H9 (cell line): ENCODE measurements at regions not wholly inside any gene's neighbourhood (a gene's known extent, or its start where the extent isn't known, plus 50 kb on each side); places are given as distances from the start of the nearest gene placed in this dataset.

Experiments used
- DNase-seq: peaks from one replicate; pipeline ENCODE4 v3.0.0-alpha.2; 2017
- H2AFZ ChIP-seq: one replicate; pipeline ENCODE4 v1.6.1; 2013; ENCODE audit warnings: mild to moderate bottlenecking, low read length, control low read depth, moderate library complexity
- H2AK5ac ChIP-seq: 2 replicates; pipeline ENCODE4 v1.6.1; 2013; ENCODE audit warnings: low read length, control low read depth, mixed read lengths; ENCODE audit not compliant: insufficient read length
- H2BK120ac ChIP-seq: one replicate; pipeline ENCODE4 v1.6.1; 2013; ENCODE audit warnings: low read depth, mild to moderate bottlenecking, low read length, control low read depth, inconsistent platforms; ENCODE audit not compliant: poor library complexity, severe bottlenecking
- H2BK12ac ChIP-seq: 2 replicates; pipeline ENCODE4 v1.6.1; 2013; ENCODE audit warnings: low read length, control low read depth, mixed read lengths, low read depth; ENCODE audit not compliant: insufficient read length
- H2BK15ac ChIP-seq: 2 replicates; pipeline ENCODE4 v1.6.1; 2013; ENCODE audit warnings: low read depth, low read length, control low read depth
- H2BK20ac ChIP-seq: one replicate; pipeline ENCODE4 v1.6.1; 2013; ENCODE audit warnings: low read depth, mild to moderate bottlenecking, low read length, control low read depth, inconsistent platforms; ENCODE audit not compliant: poor library complexity, severe bottlenecking
- H2BK5ac ChIP-seq: 2 replicates; pipeline ENCODE4 v1.6.1; 2013; ENCODE audit warnings: low read length, control low read depth, mixed read lengths; ENCODE audit not compliant: insufficient read length
- H3K14ac ChIP-seq: 2 replicates; pipeline ENCODE4 v1.6.1; 2013; ENCODE audit warnings: low read length, control low read depth; ENCODE audit not compliant: insufficient read depth
- H3K18ac ChIP-seq: 2 replicates; pipeline ENCODE4 v1.6.1; 2013; ENCODE audit warnings: low read depth, mild to moderate bottlenecking, mixed read lengths, low read length, control low read depth; ENCODE audit not compliant: insufficient read length
- H3K23ac ChIP-seq: 2 replicates; pipeline ENCODE4 v1.6.1; 2013; ENCODE audit warnings: low read length, control low read depth, mixed read lengths, low read depth; ENCODE audit not compliant: insufficient read length
- H3K23me2 ChIP-seq: 2 replicates; pipeline ENCODE4 v1.6.1; 2013; ENCODE audit warnings: low read depth, mild to moderate bottlenecking, mixed read lengths, low read length, control low read depth; ENCODE audit not compliant: insufficient read length, poor library complexity, severe bottlenecking
- H3K27ac ChIP-seq: 2 replicates; pipeline ENCODE4 v1.5.1; 2013; ENCODE audit warnings: low read length, control low read depth, mixed read lengths, low read depth; ENCODE audit not compliant: insufficient read length
- H3K27me3 ChIP-seq: 2 replicates; pipeline ENCODE4 v1.6.1; 2013; ENCODE audit warnings: low read length, control low read depth, inconsistent platforms; ENCODE audit not compliant: insufficient read depth
- H3K4ac ChIP-seq: 2 replicates; pipeline ENCODE4 v1.6.1; 2013; ENCODE audit warnings: low read depth, mild to moderate bottlenecking, control low read depth, inconsistent platforms, low read length, moderate library complexity
- H3K4me1 ChIP-seq: 2 replicates; pipeline ENCODE4 v1.6.1; 2013; ENCODE audit warnings: low read length, control low read depth, inconsistent platforms; ENCODE audit not compliant: insufficient read depth
- H3K4me2 ChIP-seq: 2 replicates; pipeline ENCODE4 v1.6.1; 2013; ENCODE audit warnings: low read length, control low read depth, mixed read lengths; ENCODE audit not compliant: insufficient read length, insufficient read depth
- H3K56ac ChIP-seq: 2 replicates; pipeline ENCODE4 v1.6.1; 2013; ENCODE audit warnings: low read depth, mild to moderate bottlenecking, mixed read lengths, low read length, control low read depth; ENCODE audit not compliant: insufficient read length
- H3K79me1 ChIP-seq: 2 replicates; pipeline ENCODE4 v1.6.1; 2013; ENCODE audit warnings: low read depth, mild to moderate bottlenecking, moderate library complexity, low read length, control low read depth, inconsistent platforms; ENCODE audit not compliant: insufficient read depth, poor library complexity, severe bottlenecking
- H3K79me2 ChIP-seq: 2 replicates; pipeline ENCODE4 v1.6.1; 2013; ENCODE audit warnings: low read length, control low read depth, inconsistent platforms; ENCODE audit not compliant: insufficient read depth
- H3K9ac ChIP-seq: 2 replicates; pipeline ENCODE4 v1.6.1; 2013; ENCODE audit warnings: low read length, control low read depth, mixed read lengths; ENCODE audit not compliant: insufficient read length; ENCODE audit errors: extremely low read depth
- H3K9me3 ChIP-seq: one replicate; pipeline ENCODE4 v1.6.1; 2013; ENCODE audit warnings: low read depth, low read length, inconsistent platforms; ENCODE audit not compliant: control insufficient read depth
- H3T11ph ChIP-seq: one replicate; pipeline ENCODE4 v1.6.1; 2013; ENCODE audit warnings: mild to moderate bottlenecking, low read length, control low read depth, inconsistent platforms
- H4K20me1 ChIP-seq: one replicate; pipeline ENCODE4 v1.6.1; 2013; ENCODE audit not compliant: control insufficient read depth, insufficient read length, insufficient read depth
- H4K5ac ChIP-seq: 2 replicates; pipeline ENCODE4 v1.6.1; 2013; ENCODE audit warnings: low read depth, mild to moderate bottlenecking, mixed read lengths, low read length, control low read depth; ENCODE audit not compliant: insufficient read length
- H4K8ac ChIP-seq: replicated peaks from 2 replicates; pipeline ENCODE4 v1.6.1; 2013; ENCODE audit warnings: low read length, control low read depth, mixed read lengths, low read depth; ENCODE audit not compliant: insufficient read length
- H4K91ac ChIP-seq: 2 replicates; pipeline ENCODE4 v1.6.1; 2013; ENCODE audit warnings: low read depth, mild to moderate bottlenecking, moderate library complexity, mixed read lengths, low read length, control low read depth; ENCODE audit not compliant: insufficient read length
- H3K27ac Mint-ChIP-seq, 3 experiments: 2 replicates in 2 of 3; 3 replicates in 1 of 3; pipeline ENCODE4 v1.8.0; 2020 to 2021; ENCODE audit warnings: mixed read lengths in 3 of 3, mild to moderate bottlenecking in 1 of 3, moderate library complexity in 1 of 3
- H3K27me3 Mint-ChIP-seq: 2 replicates; pipeline ENCODE4 v1.8.0; 2021; ENCODE audit warnings: low read depth, mild to moderate bottlenecking, moderate library complexity, mixed read lengths
- H3K36me3 Mint-ChIP-seq, 3 experiments: 2 replicates in 2 of 3; 3 replicates in 1 of 3; pipeline ENCODE4 v1.8.0; 2020 to 2021; ENCODE audit warnings: low read depth in 3 of 3, mixed read lengths in 3 of 3; ENCODE audit not compliant: insufficient read depth in 1 of 3
- H3K4me1 Mint-ChIP-seq, 2 experiments: 2 replicates each; pipeline ENCODE4 v1.8.0; 2020; ENCODE audit warnings: mixed read lengths in 2 of 2
- H3K4me3 Mint-ChIP-seq, 2 experiments: 2 replicates in 1 of 2; 3 replicates in 1 of 2; pipeline ENCODE4 v1.8.0; 2020 to 2021; ENCODE audit warnings: mild to moderate bottlenecking in 2 of 2, mixed read lengths in 2 of 2, moderate library complexity in 1 of 2
- H3K9me3 Mint-ChIP-seq, 2 experiments: 2 replicates in 1 of 2; 3 replicates in 1 of 2; pipeline ENCODE4 v1.8.0; 2020; ENCODE audit warnings: mild to moderate bottlenecking in 2 of 2, mixed read lengths in 2 of 2, moderate library complexity in 1 of 2
- CTCF ChIP-seq: fragments of 200-600 bp; sonication (generic); conservative IDR thresholded peaks from 3 replicates; pipeline ENCODE4 v1.8.0; 2021; ENCODE audit warnings: antibody characterized with exemption, mild to moderate bottlenecking
- WGBS: extraction: QIAGEN DNeasy Blood & Tissue Kit; methylation state at CpG from one replicate; pipeline ENCODE4 v1.1.7; 2013; ENCODE audit warnings: missing lambda C conversion rate, low lambda C conversion rate, mixed read lengths; ENCODE audit not compliant: insufficient read length; ENCODE audit errors: extremely low coverage; 5-methylcytosine and 5-hydroxymethylcytosine counted together

DNA sequence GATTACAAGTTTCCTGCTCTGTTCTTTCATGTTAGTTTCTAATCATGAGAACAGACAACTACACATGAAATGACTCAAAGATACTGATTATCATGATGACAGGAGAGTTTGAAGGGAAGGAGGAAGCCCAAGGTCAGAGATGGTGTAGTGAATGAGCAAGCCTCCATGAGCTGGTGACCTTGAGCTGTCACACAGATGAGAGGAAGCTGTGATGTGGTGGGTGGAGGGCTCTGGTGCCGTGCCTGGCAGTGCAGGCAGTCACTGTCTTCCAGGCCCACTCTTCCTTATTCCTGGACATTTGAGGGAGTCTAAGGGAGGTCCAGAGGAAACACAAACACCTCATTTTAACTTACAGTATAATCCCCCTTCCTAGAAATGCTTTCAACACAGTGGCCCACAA, 133.4 kb upstream of the ROPN1 start:
- Histone ChIP-seq H2BK12ac (no peak overlapping the region), H3K4me1 (no peaks in the 10 kb centered on the region), H3K4ac (no peak overlapping the region), H2AK5ac (no peak overlapping the region), H4K8ac (no peak overlapping the region), H2BK120ac (no peak overlapping the region), H3K9ac (no peak overlapping the region), H3K79me2 (no peaks in the 10 kb centered on the region), H3K56ac (no peak overlapping the region), H3K23ac (no peak overlapping the region), H2BK20ac (no peak overlapping the region), H2AFZ (no peak overlapping the region), H3K4me2 (no peak overlapping the region), H3K27ac (no peak overlapping the region), H3K79me1 (no peaks in the 10 kb centered on the region), H3K18ac (no peak overlapping the region), H3K14ac (no peak overlapping the region), H3T11ph (no peak overlapping the region), H4K20me1 (no peaks in the 10 kb centered on the region), H4K91ac (no peak overlapping the region), H2BK5ac (no peak overlapping the region), H3K9me3 (no peaks in the 10 kb centered on the region), H3K23me2 (no peaks in the 10 kb centered on the region), H2BK15ac (no peak overlapping the region), H4K5ac (no peak overlapping the region), H3K27me3 (no peaks in the 10 kb centered on the region; the same call in 1 of the 2 replicates)
- no peak for DNase-seq
- Mint-ChIP-seq H3K27ac (no peak overlapping the region), H3K36me3 (no peaks in the 10 kb centered on the region), H3K4me3 (no peak overlapping the region), H3K27me3 (no peaks in the 10 kb centered on the region), H3K4me1 (peaks cover 4 to 5% of the 10 kb centered on the region in 2 experiments), H3K9me3 (no peaks in the 10 kb centered on the region)
- no CpG with 5 or more reads among the region's 1 CpG for WGBS
- TF ChIP-seq CTCF: no peak
